GM19372 (cell line): ENCODE measurements at regions not wholly inside any gene's neighbourhood (a gene's known extent, or its start where the extent isn't known, plus 50 kb on each side); places are given as distances from the start of the nearest gene placed in this dataset.
"Not testable (repeated sequence)": the region's sequence is repeated elsewhere in the genome, so short reads cannot be mapped to it uniquely, and the experiment has no call there.

Experiments
- ATAC-seq: cut with Tn5 transposase; IDR thresholded peaks from one replicate; pipeline ENCODE4 v1.9.1; 2021; ENCODE audit warnings: mild to moderate bottlenecking, low read depth, moderate library complexity; ENCODE audit not compliant: unreplicated experiment

DNA sequence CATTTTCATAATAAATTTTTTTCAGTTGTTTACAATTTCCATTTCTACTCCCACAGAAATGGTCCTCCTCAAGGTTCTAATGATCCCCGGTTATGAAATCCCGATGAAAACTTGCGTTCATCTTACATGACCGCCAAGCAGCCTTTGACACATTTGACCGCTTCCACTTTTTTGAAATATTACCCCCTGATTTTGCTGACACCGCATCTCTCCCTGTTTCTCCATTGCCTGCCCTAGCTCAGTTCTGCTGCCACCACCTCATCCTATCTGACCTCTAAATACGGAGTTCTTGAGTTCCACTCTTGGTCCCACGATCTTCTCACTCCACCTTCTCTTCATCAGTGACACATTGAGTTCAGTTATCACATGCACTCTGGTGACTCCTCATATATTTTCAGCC, 74.1 kb downstream of the SLC35B3 start:
- no peak for ATAC-seq

DNA sequence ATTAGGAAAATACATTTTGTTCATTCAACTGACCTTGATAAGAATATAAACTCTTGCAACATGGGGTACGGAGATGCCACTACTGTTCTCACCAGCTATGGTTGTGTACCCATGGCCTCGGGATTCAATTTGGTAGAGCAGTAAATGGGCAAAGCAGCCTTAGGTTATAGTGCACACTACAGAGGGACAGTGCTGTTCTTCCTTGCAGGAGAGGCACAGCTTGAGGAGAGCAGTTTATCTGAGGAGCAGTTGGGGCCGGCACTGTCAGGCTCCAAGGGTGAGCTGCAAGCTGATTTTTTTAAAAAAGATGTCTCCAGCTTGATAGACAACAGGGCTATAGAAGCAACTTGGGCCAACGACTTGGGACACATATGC, 82.4 kb downstream of the SLC35B3 start:
- no peak for ATAC-seq

- ATAC-seq = no peak
Observed at GRCh38 chr6:8352335-8352965, 82.9 kb downstream of the SLC35B3 start.

DNA sequence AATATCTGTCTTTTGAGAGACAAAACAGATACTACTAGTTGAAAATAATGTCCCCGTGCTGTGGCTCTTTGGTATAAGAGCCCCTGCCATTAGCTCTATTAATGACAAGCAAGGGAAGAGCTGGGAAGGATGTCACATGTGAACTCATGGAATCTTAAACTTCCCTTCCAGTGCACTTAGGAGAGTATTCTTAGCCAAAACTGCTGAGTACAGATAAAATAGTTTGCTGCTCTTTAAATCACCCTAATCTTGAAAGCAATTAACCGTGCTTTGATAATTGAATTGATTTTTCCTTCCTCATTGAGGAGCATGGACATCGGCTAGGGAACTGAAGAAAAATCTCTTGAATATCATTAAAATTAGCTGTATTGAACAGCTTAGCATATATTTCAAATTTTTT, 91.7 kb downstream of the SLC35B3 start:
- no peak for ATAC-seq

DNA sequence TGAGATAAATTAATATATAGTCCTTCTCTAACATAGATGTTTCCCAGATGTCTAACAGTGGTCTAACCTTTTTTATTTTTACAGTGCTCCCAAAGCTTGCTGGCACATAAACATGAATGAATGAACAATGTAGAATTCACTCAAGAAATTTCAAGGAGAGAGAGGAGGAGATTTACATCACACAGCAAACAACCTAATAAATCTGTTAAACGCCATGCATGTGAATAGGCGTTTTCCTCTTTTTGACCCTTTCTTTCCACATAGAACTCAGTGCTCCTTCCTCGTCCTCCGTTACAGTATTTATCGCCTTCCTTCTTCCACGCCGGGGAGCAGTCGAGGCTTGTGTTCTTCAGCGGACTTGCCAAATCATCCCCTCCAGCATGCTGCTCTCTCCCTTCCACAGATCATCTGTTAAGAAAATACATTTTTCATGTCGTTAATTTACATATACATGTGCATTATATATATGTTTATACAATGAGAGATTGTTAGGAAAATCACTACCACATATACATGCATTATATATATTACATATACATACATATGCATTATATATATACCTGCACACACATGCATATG, 93.0 kb downstream of the SLC35B3 start:
- ATAC-seq = no peak

DNA sequence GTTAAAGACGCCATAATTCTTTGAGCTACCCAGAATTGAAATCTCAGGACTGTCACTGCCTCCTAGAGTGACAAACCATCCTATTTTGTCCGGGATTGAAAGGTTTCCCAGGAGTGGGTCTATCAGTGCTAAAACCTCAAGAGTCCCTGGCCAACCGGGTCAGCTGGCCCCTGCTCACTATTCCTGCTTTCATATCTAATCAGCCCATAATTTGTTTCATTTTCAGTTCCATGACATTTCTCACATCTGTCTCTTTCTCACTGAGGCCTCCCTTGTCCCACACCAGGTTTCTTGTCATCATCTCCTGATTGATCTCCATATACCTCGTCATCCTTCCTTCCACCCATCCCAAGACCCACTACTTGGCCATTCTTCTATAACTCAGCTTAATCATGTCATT, 98.2 kb downstream of the SLC35B3 start:
- no peak for ATAC-seq

DNA sequence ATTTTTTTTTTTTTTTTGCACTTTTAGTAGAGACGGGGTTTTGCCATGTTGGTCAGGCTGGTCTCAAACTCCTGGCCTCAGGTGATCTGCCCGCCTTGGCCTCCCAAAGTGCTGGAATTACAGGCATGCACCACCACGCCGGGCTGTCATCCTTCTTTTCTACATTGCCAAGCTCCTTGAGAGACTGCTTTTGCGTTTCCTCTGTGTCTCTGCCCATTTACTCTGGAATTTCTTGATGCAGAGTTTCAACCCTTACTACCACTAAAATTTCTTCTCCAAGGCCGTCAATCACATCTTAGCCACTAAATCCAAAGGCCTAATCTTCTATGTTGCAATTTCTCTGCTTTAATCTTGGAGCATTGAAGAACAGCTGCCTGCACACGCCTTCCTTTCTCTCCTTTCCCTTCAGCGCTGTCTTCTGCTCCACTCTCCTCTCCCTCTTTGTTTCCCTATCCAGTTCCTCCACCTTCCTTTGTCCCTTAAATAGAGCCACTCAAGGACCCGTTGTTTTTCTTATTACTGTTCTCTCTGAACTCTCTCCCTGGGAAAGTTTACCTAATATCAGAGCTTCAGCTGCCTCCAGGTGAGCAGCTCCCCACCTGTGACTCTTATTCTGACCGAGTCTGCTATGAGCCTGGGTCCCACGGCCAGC, 98.8 kb downstream of the SLC35B3 start:
- ATAC-seq = no peak

GRCh38 chr6:8335896-8336295, 99.4 kb downstream of the SLC35B3 start:
- ATAC-seq = no peak

DNA sequence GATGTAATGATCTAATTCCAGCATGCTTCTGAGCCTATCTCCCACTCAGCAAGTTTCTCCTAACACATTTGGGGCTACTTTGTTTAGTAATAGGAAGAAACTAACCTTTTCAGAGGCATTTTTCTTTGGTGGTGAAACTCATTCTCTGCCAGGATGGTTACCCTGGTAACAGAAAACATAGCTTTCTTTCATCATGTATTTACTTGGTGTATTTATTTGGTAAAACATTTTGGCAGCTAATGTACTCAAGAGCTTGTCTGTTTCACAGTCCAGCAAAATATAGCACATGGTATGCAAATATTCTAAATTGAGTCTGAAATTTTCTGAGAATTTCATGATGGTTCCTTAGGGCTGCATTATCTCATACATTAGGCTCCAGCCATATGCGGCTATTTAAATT, 100.0 kb downstream of the SLC35B3 start:
- no peak for ATAC-seq

DNA sequence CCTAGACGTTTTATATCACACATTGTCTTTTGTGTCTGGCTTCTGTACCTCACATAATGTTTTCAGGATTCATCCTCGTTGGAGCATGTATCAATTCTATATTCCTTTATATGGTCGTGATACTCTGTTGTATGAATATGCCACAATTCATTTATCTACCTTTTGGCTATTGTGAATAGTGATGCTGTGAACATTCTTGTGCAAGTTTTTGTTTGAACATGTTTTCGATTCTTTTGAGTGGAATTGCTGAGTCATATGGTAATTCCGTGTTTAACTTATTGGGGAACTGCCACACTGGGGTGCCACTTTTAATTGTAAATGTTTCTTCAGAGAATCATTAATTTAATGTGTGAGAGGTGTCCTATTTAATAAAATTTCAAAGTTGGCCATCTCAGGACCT, 101.2 kb downstream of the SLC35B3 start:
- ATAC-seq = no peak

GRCh38 chr6:8329562-8329961, 105.8 kb downstream of the SLC35B3 start:
- no peak for ATAC-seq

GRCh38 chr6:8325743-8326142, 109.6 kb downstream of the SLC35B3 start:
- no peak for ATAC-seq

GRCh38 chr6:8322659-8323058, 112.7 kb downstream of the SLC35B3 start:
- ATAC-seq = no peak

- no peak for ATAC-seq
Observed at GRCh38 chr6:8321671-8322404, 113.5 kb downstream of the SLC35B3 start.

DNA sequence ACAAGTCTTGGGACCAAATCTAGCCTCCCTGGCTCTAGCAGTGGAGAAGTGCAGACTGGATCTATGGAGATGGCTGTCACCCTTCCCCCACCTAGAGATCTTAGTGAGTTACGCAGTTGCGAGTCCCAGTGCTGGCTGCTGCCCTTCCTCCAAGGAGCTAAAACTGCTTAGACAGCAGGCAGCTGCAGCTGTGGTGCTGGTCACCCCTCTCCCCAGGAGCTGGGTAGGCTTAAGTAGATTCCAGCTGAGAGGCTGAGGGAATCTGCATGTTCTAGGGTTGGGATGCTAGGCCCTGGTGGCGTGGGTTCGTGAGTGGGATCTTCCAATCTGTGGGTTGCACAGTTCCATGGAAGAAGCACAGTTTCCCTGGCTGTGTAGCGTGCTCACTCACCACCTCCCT, 120.2 kb downstream of the SLC35B3 start:
- ATAC-seq = no peak

- ATAC-seq = no peak
Observed at GRCh38 chr6:8301502-8301901, 133.8 kb downstream of the SLC35B3 start.

DNA sequence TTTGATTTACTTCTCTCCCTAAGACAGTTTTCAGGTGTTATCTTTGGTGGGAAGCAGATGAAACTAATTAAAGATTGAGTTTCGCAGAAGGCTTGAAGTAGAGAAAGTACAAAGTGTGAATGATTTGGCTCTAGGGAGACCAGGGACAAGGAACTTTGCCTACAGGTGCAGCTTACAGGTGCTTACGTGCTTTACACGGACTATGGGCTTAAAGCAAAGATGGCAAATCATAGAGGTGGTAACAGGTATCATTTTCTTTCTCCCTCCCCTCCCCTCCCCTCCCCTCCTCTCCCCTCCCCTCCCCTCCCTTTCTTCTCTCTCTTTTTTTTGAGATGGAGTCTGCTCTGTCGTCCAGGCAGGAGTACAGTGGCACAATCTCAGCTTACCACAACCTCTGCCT, 136.3 kb downstream of the SLC35B3 start:
- no peak for ATAC-seq

- ATAC-seq = not testable (repeated sequence)
Observed at GRCh38 chr6:8282946-8283345, 152.4 kb downstream of the SLC35B3 start.

GRCh38 chr6:8282380-8282779, 153.0 kb downstream of the SLC35B3 start:
- ATAC-seq = no peak

DNA sequence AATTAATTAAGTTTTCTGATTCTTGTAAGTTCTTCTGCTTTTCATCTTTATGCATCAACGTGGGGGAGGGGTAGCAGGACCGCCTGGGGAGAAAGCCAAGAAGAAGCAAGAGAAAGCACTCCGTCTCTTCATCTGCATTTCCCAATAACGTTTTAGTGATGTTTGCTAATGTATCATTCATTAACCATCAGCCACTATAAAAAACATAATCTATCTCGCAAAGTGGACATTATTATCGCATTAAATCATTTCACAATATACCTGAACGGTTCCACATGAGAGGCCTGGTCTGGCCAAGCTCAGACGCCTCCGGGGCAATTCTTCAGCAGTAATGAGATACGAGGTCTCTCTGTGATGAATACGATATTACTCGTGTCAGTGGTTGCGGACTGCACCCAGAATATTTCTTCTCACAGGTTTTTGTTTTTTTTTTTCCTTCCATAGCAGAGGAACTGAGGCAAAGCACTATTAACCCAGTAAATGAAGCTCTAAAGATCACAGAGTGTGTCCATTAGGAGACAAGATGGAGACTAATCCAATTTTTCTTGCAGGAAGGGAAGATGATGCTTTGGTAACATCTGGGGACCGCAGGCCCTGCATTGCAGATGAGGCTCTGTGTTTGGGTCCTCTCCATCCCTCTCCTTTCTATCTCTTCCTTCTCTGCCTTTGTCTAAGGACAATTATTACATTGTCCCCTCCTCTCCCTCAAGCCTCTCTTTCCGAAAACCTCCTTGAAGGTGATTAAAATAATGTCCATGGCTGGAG, 156.1 kb downstream of the SLC35B3 start:
- ATAC-seq = no peak

DNA sequence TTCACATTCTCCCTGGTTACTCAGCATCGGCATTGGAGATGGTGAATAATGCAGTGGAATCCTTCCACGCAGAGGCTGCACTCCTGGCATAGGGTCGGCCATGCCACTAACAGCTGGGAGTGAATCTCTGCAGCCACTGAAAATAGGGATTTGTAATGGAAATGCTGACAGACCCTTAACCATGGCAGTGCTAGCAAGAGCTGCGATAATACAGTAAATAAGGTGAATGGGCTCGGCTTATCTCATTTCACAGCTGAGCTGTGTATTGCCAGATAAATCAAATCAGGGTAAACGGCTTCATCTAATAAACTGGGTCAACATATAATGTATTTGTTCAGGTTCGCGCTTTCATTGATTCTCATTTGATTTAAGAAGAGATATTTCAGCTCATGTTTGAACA, 156.8 kb downstream of the SLC35B3 start:
- ATAC-seq = no peak
